ENCODE measurements at regions not wholly inside any gene's neighbourhood (a gene's known extent, or its start where the extent isn't known, plus 50 kb on each side); places are given as distances from the start of the nearest gene placed in this dataset.

DNA sequence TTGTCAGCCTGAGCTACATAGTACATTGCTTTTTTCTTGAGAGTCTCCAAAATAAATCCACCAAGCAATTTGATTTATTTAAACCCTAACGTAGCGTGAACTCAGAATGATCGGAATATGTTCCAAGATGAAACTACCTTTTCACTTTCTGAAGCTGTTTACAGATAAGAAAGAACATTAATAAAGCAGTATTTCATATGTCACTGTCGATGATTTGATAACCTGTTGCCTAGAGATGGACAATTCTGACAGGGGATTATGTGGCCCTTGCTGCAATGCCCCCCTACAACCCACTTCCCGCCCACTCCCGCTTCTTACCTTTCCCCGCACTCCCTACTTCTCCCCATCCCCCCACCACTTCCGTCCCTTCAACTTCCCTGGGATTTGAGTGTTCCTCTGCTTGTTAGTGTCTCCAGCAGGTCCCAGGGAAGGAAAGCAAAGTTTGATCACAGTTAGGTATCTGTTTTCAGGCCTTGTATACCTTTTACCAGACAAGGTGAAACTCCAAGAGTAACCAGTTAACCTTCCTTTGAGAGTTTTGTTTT, 229.2 kb upstream of the HMGA2 start:
- H3K27me3 ChIP-seq (ENCODE audit: low read depth): peaks cover 8% of the 10 kb centered on the region
- in situ Hi-C loops (cut with MboI; ENCODE audit: low sequenced_read_pairs): no loop called here
- H3K4me3 ChIP-seq: no peak overlapping the region
- no peaks in the 10 kb centered on the region for H3K9me3 ChIP-seq
- H3K36me3 ChIP-seq (replicated peaks): no peaks in the 10 kb centered on the region
- DNase-seq (ENCODE audit: low spot score in 2 of 2): no peak
- no peaks in the 10 kb centered on the region for H3K4me1 ChIP-seq

DNA sequence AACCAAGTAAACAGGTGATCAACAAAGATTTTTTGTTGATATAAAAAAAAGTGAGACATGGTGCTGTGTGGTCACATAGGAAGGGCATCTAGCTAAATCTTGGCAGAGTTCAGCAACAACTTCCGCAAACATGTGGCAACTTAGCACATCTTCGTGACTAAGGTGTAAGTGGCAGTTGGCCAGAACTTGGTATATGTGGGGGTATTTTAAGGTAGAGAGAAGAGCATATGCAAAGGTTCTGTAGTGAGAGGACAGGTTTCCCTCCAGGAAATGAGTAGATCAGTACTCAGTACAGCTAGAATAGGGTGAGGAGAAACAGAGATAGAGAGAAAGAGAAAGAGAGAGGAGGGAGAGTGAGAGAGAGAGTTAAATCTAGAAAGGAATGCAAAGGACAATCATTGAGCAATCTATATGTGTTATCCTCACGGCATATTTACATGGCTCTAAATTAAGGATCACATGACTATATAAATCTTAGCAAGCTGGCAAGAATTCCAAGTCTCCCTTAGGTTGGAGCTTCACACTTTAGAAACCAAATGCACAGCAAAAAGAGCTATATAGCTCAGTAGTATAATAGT, 227.7 kb upstream of the HMGA2 start:
- DNase-seq (ENCODE audit: low spot score in 2 of 2): no peak
- no peak overlapping the region for H3K4me3 ChIP-seq
- H3K27me3 ChIP-seq (ENCODE audit: low read depth): peaks cover 14% of the 10 kb centered on the region
- no peaks in the 10 kb centered on the region for H3K36me3 ChIP-seq (replicated peaks)
- no peaks in the 10 kb centered on the region for H3K9me3 ChIP-seq
- no peaks in the 10 kb centered on the region for H3K4me1 ChIP-seq
- in situ Hi-C loops (cut with MboI; ENCODE audit: low sequenced_read_pairs): no loop called here

- H3K4me1 ChIP-seq: no peaks in the 10 kb centered on the region
- H3K36me3 ChIP-seq (replicated peaks): no peaks in the 10 kb centered on the region
- in situ Hi-C loops (cut with MboI; ENCODE audit: low sequenced_read_pairs): no loop called here
- H3K9me3 ChIP-seq: no peaks in the 10 kb centered on the region
- peaks cover 14% of the 10 kb centered on the region for H3K27me3 ChIP-seq (ENCODE audit: low read depth)
- no peak for DNase-seq (ENCODE audit: low spot score in 2 of 2)
- no peak overlapping the region for H3K4me3 ChIP-seq
These were observed 226.8 kb upstream of the HMGA2 start for GRCh38 chr12:65597527-65597926.

GRCh38 chr12:65598688-65599087, 225.6 kb upstream of the HMGA2 start:
- no peak for DNase-seq (ENCODE audit: low spot score in 2 of 2)
- Histone ChIP-seq H3K4me1 (no peaks in the 10 kb centered on the region), H3K4me3 (no peak overlapping the region), H3K36me3 (replicated peaks) (no peaks in the 10 kb centered on the region), H3K9me3 (no peaks in the 10 kb centered on the region), H3K27me3 (ENCODE audit: low read depth) (peaks cover 14% of the 10 kb centered on the region)
- in situ Hi-C loops (cut with MboI; ENCODE audit: low sequenced_read_pairs): no loop called here

DNA sequence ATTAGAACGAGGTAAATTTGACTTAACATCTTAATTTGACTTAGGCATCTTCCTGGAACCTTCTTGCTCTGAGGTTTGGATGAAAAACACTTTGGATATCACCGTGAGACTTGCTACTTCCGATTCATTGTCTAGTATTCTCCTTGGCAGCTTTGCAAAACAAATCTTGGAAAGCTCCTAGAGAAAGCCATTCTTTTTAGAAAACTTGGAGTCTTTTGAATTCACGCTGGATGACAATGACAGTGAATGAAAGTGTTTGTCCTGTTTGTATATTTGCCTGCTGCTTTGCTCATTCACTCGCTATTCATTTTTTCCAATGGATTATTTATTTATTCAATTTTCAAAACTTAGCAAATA, 222.1 kb upstream of the HMGA2 start:
- no peak for DNase-seq (ENCODE audit: low spot score in 2 of 2)
- Histone ChIP-seq H3K36me3 (replicated peaks) (no peaks in the 10 kb centered on the region), H3K4me1 (no peaks in the 10 kb centered on the region), H3K27me3 (ENCODE audit: low read depth) (peaks cover 6% of the 10 kb centered on the region), H3K4me3 (no peak overlapping the region), H3K9me3 (no peaks in the 10 kb centered on the region)
- in situ Hi-C loops (cut with MboI; ENCODE audit: low sequenced_read_pairs): no loop called here

GRCh38 chr12:65602610-65603295, 221.5 kb upstream of the HMGA2 start:
- Histone ChIP-seq H3K4me1 (no peaks in the 10 kb centered on the region), H3K36me3 (replicated peaks) (no peaks in the 10 kb centered on the region), H3K27me3 (ENCODE audit: low read depth) (peaks cover 6% of the 10 kb centered on the region), H3K4me3 (no peak overlapping the region), H3K9me3 (no peaks in the 10 kb centered on the region)
- DNase-seq (ENCODE audit: low spot score in 2 of 2): peak; percentile 59 to 86
- in situ Hi-C loops (cut with MboI; ENCODE audit: low sequenced_read_pairs): no loop called here

DNA sequence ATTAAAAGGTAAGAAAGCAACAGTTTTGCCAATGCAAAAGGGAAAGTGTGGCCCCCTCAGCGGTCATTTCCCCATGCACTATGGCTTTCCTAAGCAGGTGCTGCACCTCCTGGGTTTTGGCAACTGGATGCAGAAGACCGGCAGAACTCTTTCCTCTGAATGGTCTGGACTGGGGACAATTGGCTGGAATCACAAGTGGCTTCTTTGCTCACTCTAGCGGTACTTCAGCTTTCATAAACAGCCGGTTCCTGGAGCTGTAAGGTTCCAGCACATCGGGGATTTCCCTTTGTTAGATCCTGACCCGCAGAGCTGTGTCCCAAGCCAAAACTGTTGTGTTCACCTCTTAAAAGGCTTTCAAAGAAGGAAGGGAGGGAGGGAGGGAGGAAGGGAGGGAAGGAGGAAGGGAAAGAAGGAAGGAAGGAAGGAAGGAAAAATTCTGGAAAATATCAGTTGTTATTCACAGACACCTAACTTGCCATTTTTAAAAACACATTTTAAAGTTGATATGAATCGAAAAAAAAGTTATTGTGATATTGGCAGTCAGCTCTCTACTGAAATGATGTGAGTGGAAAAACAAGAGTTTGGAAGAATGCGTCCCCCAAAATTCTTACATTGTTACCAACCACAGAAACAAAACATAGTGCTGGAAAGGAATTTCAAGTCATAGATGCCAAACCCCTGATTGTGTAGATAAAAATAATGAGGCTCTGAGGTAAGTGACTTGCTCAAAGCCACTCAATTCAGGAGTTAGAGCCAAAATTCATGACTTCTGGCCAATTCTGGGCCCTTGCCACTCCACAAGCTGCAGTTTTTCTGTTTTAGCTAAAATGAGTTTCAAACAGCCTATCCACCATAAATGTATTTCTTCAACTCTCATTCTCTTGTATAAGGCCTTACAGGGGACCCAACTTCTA, 220.6 kb upstream of the HMGA2 start:
- H3K36me3 ChIP-seq (replicated peaks): no peaks in the 10 kb centered on the region
- H3K27me3 ChIP-seq (ENCODE audit: low read depth): peaks cover 6% of the 10 kb centered on the region
- no peak overlapping the region for H3K4me3 ChIP-seq
- H3K4me1 ChIP-seq: no peaks in the 10 kb centered on the region
- H3K9me3 ChIP-seq: no peaks in the 10 kb centered on the region
- DNase-seq (ENCODE audit: low spot score in 2 of 2): no peak
- in situ Hi-C loops (cut with MboI; ENCODE audit: low sequenced_read_pairs): no loop called here

DNA sequence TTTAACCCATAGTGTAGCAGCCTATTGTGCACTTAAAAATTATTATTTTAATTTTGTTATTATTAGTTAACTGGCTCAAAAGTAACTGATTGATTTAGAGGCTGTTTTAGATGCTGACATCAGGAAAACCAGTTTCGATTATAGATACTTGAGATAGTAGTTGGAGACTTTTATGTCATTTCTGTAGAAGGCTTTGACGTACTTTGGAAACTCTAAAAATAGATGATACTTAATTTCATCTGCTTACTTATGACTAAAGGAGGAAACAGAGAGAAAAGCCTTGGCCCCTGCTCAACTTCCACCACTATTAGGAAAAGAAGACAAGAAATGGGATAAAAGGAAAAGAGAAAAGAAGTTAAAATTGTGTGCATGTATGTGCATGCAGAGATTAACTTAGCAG, 219.3 kb upstream of the HMGA2 start:
- H3K9me3 ChIP-seq: no peaks in the 10 kb centered on the region
- H3K36me3 ChIP-seq (replicated peaks): no peaks in the 10 kb centered on the region
- no peak for DNase-seq (ENCODE audit: low spot score in 2 of 2)
- H3K4me3 ChIP-seq: no peak overlapping the region
- no peaks in the 10 kb centered on the region for H3K4me1 ChIP-seq
- in situ Hi-C loops (cut with MboI; ENCODE audit: low sequenced_read_pairs): no loop called here
- H3K27me3 ChIP-seq (ENCODE audit: low read depth): peaks cover 6% of the 10 kb centered on the region

- no peaks in the 10 kb centered on the region for H3K36me3 ChIP-seq (replicated peaks)
- DNase-seq (ENCODE audit: low spot score in 2 of 2): no peak
- H3K27me3 ChIP-seq (ENCODE audit: low read depth): no peaks in the 10 kb centered on the region; the same call in none of the 2 replicates
- in situ Hi-C loops (cut with MboI; ENCODE audit: low sequenced_read_pairs): no loop called here
- H3K4me3 ChIP-seq: no peak overlapping the region
- H3K4me1 ChIP-seq: no peaks in the 10 kb centered on the region
- H3K9me3 ChIP-seq: no peaks in the 10 kb centered on the region
These were observed 218.1 kb upstream of the HMGA2 start for GRCh38 chr12:65606008-65606766.

- in situ Hi-C loops (cut with MboI; ENCODE audit: low sequenced_read_pairs): no loop called here
- DNase-seq (ENCODE audit: low spot score in 2 of 2): no peak
- H3K4me1 ChIP-seq: no peaks in the 10 kb centered on the region
These were observed 216.9 kb upstream of the HMGA2 start for GRCh38 chr12:65607401-65607841.

GRCh38 chr12:65608319-65608916, 215.9 kb upstream of the HMGA2 start:
- in situ Hi-C loops (cut with MboI; ENCODE audit: low sequenced_read_pairs): no loop called here
- no peak for DNase-seq (ENCODE audit: low spot score in 2 of 2)
- Histone ChIP-seq H3K36me3 (replicated peaks) (no peaks in the 10 kb centered on the region), H3K4me1 (no peaks in the 10 kb centered on the region), H3K9me3 (no peaks in the 10 kb centered on the region), H3K27me3 (ENCODE audit: low read depth) (no peaks in the 10 kb centered on the region; the same call in none of the 2 replicates), H3K4me3 (no peak overlapping the region)

More at GRCh38 chr12:65607401-65607841, 216.9 kb upstream of the HMGA2 start:
- Histone ChIP-seq H3K4me3 (no peak overlapping the region), H3K27me3 (ENCODE audit: low read depth) (no peaks in the 10 kb centered on the region; the same call in none of the 2 replicates), H3K36me3 (replicated peaks) (no peaks in the 10 kb centered on the region), H3K9me3 (no peaks in the 10 kb centered on the region)

DNA sequence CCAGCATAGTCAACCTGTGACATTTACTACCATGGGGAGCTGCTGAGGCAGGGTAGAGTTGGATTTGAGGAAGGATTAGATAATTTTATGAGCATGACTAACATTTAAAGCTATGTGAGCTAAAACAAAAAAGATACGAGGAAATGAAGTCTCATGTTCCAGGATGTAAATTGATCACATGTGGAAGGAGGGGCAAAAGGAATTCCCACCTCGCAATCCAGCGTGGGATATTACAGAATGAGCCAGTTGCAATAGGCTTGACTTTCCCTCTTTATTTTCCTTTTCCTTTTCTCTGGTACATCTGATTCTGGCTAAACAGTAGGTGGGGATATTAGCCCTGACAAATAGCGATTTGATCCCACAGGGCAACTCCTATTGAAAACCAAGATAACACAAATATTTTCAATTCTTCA, 214.9 kb upstream of the HMGA2 start:
- no peaks in the 10 kb centered on the region for H3K9me3 ChIP-seq
- H3K36me3 ChIP-seq (replicated peaks): no peaks in the 10 kb centered on the region
- no peaks in the 10 kb centered on the region for H3K4me1 ChIP-seq
- no peak for DNase-seq (ENCODE audit: low spot score in 2 of 2)
- peaks cover 1% of the 10 kb centered on the region for H3K27me3 ChIP-seq (ENCODE audit: low read depth)
- in situ Hi-C loops (cut with MboI; ENCODE audit: low sequenced_read_pairs): no loop called here
- no peak overlapping the region for H3K4me3 ChIP-seq

DNA sequence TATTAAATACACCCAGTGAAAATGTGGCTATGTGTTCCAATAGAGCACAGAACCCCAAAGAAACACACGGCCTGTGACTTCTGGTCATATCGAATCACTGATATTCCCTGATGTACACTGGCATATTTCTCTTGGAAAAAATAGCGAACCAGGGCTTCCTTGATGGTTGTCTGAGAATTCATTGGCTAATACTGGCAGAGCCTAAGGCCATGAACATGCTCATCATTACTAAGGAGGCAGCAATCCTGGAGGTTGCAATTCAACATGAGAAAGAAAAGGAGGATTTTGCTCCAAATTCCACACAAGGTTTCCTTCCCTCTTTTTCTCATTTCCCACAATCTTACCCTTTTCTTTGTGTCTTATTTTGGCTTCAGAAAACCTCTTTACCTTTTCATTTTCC, 212.9 kb upstream of the HMGA2 start:
- H3K27me3 ChIP-seq (ENCODE audit: low read depth): peaks cover 6% of the 10 kb centered on the region; the same call in 1 of the 2 replicates
- in situ Hi-C loops (cut with MboI; ENCODE audit: low sequenced_read_pairs): no loop called here
- H3K4me3 ChIP-seq: no peak overlapping the region
- no peaks in the 10 kb centered on the region for H3K9me3 ChIP-seq
- no peaks in the 10 kb centered on the region for H3K4me1 ChIP-seq
- no peak for DNase-seq (ENCODE audit: low spot score in 2 of 2)
- H3K36me3 ChIP-seq (replicated peaks): no peaks in the 10 kb centered on the region
